Stomach smooth muscle (tissue), 2 donors: ENCODE measurements at regions not wholly inside any gene's neighbourhood (a gene's known extent, or its start where the extent isn't known, plus 50 kb on each side); places are given as distances from the start of the nearest gene placed in this dataset.

Experiments
- H3K27ac ChIP-seq: one replicate; pipeline ENCODE4 v1.7.0; 2013; ENCODE audit warnings: mild to moderate bottlenecking, low read length, inconsistent platforms
- H3K27me3 ChIP-seq, 2 donors: one replicate each; pipeline ENCODE4 v1.7.0; 2013; ENCODE audit warnings: low read length in 2 of 2; ENCODE audit not compliant: insufficient read depth in 2 of 2, control insufficient read depth in 1 of 2
- H3K36me3 ChIP-seq, 2 donors: one replicate each; pipeline ENCODE4 v1.7.0; 2013; ENCODE audit warnings: low read length in 2 of 2; ENCODE audit not compliant: control insufficient read depth in 2 of 2, insufficient read depth in 2 of 2
- H3K4me1 ChIP-seq: one replicate; pipeline ENCODE4 v1.7.0; 2013; ENCODE audit warnings: low read length; ENCODE audit not compliant: control insufficient read depth, insufficient read depth
- H3K4me3 ChIP-seq, 2 donors: one replicate each; pipeline ENCODE4 v1.7.0; 2013; ENCODE audit warnings: low read length in 2 of 2
- H3K9ac ChIP-seq, 2 donors: one replicate each; pipeline ENCODE4 v1.7.0; 2013; ENCODE audit warnings: low read length in 2 of 2, mild to moderate bottlenecking in 1 of 2
- H3K9me3 ChIP-seq, 2 donors: one replicate each; pipeline ENCODE4 v1.7.0; 2013; ENCODE audit warnings: low read length in 2 of 2; ENCODE audit not compliant: control insufficient read depth in 2 of 2
- donor health status: healthy.
- donor health status: Pancreatic carcinoma.

DNA sequence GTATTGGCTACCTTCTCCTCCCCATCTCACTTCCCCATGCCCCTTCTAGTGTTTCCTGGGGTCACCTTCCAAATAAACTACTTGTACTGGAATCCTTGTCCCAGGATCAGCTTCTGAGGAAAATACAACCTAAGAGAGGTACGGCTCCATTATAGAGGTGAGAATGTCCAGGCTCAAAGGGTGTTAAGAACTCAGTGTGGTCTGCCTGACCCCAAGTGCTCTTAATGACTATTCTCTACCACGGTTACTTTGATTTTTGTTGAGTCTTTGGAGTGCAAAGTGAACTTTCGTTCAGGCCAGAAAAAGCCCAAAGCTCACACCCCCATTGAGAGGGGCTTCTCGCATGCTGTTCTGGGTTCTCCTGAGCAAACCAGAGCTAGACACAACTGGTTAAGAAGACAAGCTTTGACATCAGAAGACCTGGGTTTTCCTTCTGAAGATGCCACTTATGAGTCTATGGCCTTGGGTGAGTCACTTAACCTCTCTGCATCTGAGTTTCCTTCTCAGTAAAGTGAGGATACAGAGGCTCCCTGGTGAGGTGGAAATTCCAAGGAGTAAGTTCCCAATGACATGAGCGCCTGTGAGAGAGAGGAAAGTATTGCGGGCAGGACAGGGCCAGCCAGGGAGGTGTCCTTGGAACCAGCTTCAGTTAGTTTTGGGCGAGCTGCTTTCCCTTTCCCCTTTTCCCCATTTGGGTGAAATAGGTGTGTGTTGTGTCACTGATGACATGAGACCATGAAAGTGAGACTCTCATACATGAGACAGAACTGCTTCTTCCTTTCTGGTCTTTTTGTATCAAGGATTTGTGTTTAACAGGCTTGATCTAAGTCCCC, 475.0 kb upstream of the PROK2 start:
- Histone ChIP-seq H3K4me1 (peaks cover 30% of the 10 kb centered on the region), H3K27me3 (no peaks in the 10 kb centered on the region), H3K9ac (no peak overlapping the region), H3K27ac (no peak overlapping the region), H3K36me3 (no peaks in the 10 kb centered on the region), H3K4me3 (no peak overlapping the region), H3K9me3 (no peaks in the 10 kb centered on the region)

- H3K27ac ChIP-seq = no peak overlapping the region
- peak overlapping the region in 1 of 2 donors; percentile 15 for H3K4me3 ChIP-seq
- peaks cover 30% of the 10 kb centered on the region for H3K4me1 ChIP-seq
- no peaks in the 10 kb centered on the region for H3K9me3 ChIP-seq
- no peak overlapping the region for H3K9ac ChIP-seq
- no peaks in the 10 kb centered on the region for H3K27me3 ChIP-seq
- H3K36me3 ChIP-seq = no peaks in the 10 kb centered on the region
These were observed 473.6 kb upstream of the PROK2 start for GRCh38 chr3:72258361-72259141.

DNA sequence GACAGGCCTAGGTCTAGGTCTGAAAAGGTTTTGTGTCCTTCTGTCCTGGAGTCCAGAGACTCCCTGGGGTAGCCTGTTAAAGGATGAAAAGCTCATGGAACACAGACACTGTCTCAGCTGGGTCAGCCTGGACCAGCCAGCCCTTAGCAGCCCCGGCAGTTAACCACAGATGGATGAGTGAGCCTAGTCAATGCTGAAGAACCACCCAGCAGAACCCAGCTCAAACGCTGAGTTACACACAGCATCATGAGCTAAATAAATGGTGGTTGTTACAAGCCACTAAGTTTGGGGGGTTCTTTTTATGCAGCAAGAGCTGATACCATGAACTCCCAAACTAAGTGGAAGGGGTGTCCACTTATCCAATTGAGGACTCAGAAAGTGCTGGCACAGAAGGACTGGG, 472.8 kb upstream of the PROK2 start:
- Histone ChIP-seq H3K4me1 (peaks cover 30% of the 10 kb centered on the region), H3K4me3 (no peak overlapping the region), H3K36me3 (no peaks in the 10 kb centered on the region), H3K27me3 (no peaks in the 10 kb centered on the region), H3K27ac (no peak overlapping the region), H3K9ac (no peak overlapping the region), H3K9me3 (no peaks in the 10 kb centered on the region)

DNA sequence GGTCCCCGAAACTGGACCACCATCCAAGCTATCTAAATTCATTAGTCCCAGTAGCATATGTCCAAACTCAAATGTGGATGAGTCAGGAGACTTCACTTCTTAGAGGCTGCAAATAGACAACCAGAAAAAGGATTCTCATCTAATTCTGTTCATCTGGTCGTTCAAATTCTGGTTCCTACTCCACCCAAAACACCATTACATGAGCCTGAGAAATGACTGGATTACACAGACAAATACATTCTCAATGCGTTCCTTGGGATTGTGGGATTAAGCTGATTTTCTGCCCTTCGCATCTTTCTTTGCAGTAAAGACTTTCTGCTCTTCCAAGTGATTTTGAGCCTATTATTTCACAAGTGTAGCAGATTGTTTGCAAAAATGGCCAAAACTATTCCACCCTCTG, 472.3 kb upstream of the PROK2 start:
- no peaks in the 10 kb centered on the region for H3K36me3 ChIP-seq
- no peak overlapping the region for H3K27ac ChIP-seq
- peaks cover 30% of the 10 kb centered on the region for H3K4me1 ChIP-seq
- no peaks in the 10 kb centered on the region for H3K27me3 ChIP-seq
- no peak overlapping the region for H3K9ac ChIP-seq
- H3K9me3 ChIP-seq = no peaks in the 10 kb centered on the region
- H3K4me3 ChIP-seq = no peak overlapping the region

DNA sequence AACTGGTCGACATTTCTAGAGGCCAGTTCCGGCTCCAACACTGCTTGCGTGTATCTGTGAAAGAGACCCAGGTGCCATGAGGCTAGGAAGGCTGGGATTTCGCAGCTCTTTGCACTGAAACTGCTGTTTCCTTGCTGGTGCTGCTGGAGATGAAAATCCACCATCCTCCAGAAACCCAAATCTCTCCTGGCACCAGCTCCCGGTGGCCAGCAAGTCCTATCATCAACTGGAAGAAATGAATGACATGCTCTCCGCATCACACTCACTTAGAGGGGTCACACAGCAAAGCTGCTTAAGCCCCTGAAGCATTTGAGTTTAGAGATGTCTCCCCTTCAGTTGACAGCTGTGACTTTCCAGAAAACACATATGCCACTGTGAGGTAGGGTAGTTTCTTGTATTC, 471.8 kb upstream of the PROK2 start:
- Histone ChIP-seq H3K36me3 (no peaks in the 10 kb centered on the region), H3K4me1 (peaks cover 30% of the 10 kb centered on the region), H3K9me3 (no peaks in the 10 kb centered on the region), H3K9ac (no peak overlapping the region), H3K27ac (no peak overlapping the region), H3K27me3 (no peaks in the 10 kb centered on the region), H3K4me3 (no peak overlapping the region)

- peak overlapping the region; percentile 24 for H3K27ac ChIP-seq
- H3K4me1 ChIP-seq = peaks cover 32% of the 10 kb centered on the region
- H3K4me3 ChIP-seq = peak overlapping the region; percentile 23 to 49
- no peaks in the 10 kb centered on the region for H3K27me3 ChIP-seq
- H3K9ac ChIP-seq = peak overlapping the region in 1 of 2 donors; percentile 9
- H3K36me3 ChIP-seq = no peaks in the 10 kb centered on the region
- no peaks in the 10 kb centered on the region for H3K9me3 ChIP-seq
These were observed 471.0 kb upstream of the PROK2 start for GRCh38 chr3:72255791-72256559.

- H3K27ac ChIP-seq = no peak overlapping the region
- no peaks in the 10 kb centered on the region for H3K27me3 ChIP-seq
- H3K4me1 ChIP-seq = peaks cover 32% of the 10 kb centered on the region
- H3K4me3 ChIP-seq = no peak overlapping the region
- no peaks in the 10 kb centered on the region for H3K36me3 ChIP-seq
- no peak overlapping the region for H3K9ac ChIP-seq
- no peaks in the 10 kb centered on the region for H3K9me3 ChIP-seq
These were observed 470.2 kb upstream of the PROK2 start for GRCh38 chr3:72255191-72255590.

- H3K9me3 ChIP-seq = no peaks in the 10 kb centered on the region
- H3K4me3 ChIP-seq = no peak overlapping the region
- H3K4me1 ChIP-seq = peaks cover 32% of the 10 kb centered on the region
- no peaks in the 10 kb centered on the region for H3K27me3 ChIP-seq
- no peak overlapping the region for H3K9ac ChIP-seq
- H3K36me3 ChIP-seq = no peaks in the 10 kb centered on the region
- no peak overlapping the region for H3K27ac ChIP-seq
These were observed 469.5 kb upstream of the PROK2 start for GRCh38 chr3:72254483-72254882.

DNA sequence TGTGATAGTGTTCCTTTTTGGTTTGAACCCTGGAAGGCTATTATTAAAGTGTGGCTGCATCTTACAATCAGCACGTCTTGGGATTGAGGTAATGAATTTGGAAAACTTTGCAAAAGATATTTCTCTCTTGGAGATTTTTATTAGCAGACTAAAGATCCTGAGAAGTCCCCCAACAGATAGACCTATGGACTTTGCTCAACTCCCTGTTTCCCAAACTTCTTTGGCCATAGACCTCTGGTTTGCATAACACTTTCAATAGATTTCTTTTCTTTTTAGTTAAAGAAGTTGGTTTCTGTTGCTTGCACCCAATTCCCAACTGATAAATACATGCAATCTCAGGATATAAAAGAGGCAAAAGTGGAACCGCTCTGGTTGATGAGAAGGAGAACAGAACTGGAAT, 465.8 kb upstream of the PROK2 start:
- H3K36me3 ChIP-seq = no peaks in the 10 kb centered on the region
- no peaks in the 10 kb centered on the region for H3K9me3 ChIP-seq
- H3K4me1 ChIP-seq = peaks cover 40% of the 10 kb centered on the region
- H3K9ac ChIP-seq = no peak overlapping the region
- H3K27me3 ChIP-seq = no peaks in the 10 kb centered on the region
- H3K4me3 ChIP-seq = no peak overlapping the region
- no peak overlapping the region for H3K27ac ChIP-seq

DNA sequence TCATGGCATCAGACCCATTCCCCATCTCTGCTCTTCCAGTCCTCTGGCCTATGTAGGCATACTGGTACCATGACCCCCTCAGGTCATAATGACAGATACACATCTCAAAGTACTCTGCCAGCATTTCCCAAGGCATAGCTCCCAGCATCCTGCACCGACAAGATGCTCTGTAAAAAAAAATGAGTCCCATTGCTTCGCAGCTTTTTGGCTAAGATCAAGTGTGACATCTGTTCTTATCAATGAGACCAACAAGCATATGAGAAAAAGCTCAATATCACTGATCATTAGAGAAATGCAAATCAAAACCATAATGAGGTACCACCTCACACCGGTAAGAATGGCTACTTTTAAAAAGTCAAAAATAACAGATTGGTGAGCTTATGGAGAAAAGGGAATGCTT, 463.9 kb upstream of the PROK2 start:
- H3K4me3 ChIP-seq = no peak overlapping the region
- no peak overlapping the region for H3K9ac ChIP-seq
- H3K27me3 ChIP-seq = no peaks in the 10 kb centered on the region
- H3K4me1 ChIP-seq = peaks cover 47% of the 10 kb centered on the region
- peak overlapping the region; percentile 18 for H3K27ac ChIP-seq
- H3K9me3 ChIP-seq = no peaks in the 10 kb centered on the region
- no peaks in the 10 kb centered on the region for H3K36me3 ChIP-seq
